NCI-H2196 treated with DMSO at 0.1 percent for 48 hours (cell line): ENCODE measurements at regions not wholly inside any gene's neighbourhood (a gene's known extent, or its start where the extent isn't known, plus 50 kb on each side); places are given as distances from the start of the nearest gene placed in this dataset.

Experiments used
- DNase-seq: peaks from one replicate; lab custom pipeline; 2025; ENCODE audit not compliant: unreplicated experiment; lab: John Stamatoyannopoulos, UW

GRCh38 chr22:48173773-48174160 is 1411.3 kb downstream of the TBC1D22A start:
- DNase-seq: no peak

GRCh38 chr22:48173061-48173772 is 1410.8 kb downstream of the TBC1D22A start:
- no peak for DNase-seq

DNA sequence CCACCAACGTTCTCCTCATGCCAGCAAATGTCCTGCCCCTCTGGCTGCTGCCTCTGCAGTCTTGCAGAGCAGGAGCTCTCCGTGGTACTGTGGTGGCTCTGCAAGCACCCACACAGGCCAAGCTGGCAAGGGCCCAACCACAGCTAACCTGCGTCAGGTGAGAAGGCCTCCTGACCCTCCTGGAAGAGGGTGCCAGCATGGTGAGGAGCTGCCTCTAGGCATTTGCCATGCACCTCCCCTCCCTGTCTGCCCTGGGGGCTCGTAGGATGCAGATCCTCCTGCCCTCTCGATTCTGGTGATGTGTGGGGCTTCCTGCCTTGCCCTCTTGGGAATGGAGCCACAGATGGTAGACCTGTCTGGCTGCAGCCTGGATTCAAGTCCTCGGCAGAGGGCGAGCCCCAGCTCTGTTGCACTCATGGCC is 1408.8 kb downstream of the TBC1D22A start:
- no peak for DNase-seq

DNA sequence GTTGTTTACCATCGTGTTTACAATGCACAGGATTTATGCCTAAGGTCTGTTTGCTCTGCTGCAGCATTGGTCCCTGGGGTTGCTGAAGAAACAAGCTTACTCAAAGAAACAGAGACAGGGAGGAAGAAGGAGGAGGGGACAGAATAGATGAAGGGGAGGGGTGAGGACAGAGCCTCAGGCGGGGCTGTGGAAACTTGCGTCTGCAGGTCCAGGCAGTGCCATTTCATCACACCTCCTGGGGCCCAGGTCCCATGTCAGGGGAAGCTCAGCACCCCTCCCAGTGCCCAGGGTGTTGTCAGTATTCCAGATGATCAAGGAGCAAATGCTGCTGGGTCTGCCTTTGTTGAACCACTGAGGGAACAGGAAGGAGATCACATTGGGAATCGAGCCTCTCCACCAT is 1406.8 kb downstream of the TBC1D22A start:
- DNase-seq: no peak

DNA sequence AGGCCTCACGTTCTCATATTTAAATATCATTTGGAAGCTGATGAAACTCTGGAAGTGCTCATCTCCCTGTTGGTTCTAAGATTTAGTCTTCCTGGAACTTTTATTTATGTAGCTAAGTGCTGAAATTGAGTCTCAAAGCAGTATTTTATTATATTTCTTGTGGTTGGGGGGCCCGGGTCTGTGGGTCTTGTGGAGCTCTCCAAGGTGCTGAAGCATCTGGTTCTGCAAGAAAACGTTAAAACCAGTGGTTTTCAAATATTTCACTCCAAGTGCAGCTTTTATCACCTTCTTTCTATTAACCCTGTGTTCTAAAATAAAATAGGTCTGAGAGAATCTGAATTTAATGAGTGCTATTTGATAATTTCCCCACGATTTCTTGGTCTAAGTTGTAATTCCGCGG is 1404.8 kb downstream of the TBC1D22A start:
- no peak for DNase-seq

GRCh38 chr22:48161298-48161697 is 1398.8 kb downstream of the TBC1D22A start:
- DNase-seq: no peak

DNA sequence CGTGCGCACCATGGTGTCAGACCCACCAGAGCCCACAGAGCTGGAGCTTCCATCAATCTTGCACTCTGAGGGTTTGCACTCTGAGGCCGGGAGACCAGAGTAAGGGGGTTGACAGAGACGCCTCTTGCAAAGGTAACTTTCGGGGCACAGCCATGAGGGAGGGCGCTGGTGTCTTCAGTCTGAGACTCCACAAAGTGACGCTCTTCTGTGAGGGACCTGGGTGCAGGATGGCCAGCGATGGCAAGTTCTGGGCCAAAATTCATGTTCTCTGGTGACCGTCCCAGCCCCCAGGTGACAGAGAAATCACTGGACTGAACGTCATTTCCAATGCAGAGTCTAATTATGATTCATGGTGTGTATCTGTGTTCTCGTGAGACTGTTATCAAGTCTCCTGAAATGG is 1395.2 kb downstream of the TBC1D22A start:
- no peak for DNase-seq

DNA sequence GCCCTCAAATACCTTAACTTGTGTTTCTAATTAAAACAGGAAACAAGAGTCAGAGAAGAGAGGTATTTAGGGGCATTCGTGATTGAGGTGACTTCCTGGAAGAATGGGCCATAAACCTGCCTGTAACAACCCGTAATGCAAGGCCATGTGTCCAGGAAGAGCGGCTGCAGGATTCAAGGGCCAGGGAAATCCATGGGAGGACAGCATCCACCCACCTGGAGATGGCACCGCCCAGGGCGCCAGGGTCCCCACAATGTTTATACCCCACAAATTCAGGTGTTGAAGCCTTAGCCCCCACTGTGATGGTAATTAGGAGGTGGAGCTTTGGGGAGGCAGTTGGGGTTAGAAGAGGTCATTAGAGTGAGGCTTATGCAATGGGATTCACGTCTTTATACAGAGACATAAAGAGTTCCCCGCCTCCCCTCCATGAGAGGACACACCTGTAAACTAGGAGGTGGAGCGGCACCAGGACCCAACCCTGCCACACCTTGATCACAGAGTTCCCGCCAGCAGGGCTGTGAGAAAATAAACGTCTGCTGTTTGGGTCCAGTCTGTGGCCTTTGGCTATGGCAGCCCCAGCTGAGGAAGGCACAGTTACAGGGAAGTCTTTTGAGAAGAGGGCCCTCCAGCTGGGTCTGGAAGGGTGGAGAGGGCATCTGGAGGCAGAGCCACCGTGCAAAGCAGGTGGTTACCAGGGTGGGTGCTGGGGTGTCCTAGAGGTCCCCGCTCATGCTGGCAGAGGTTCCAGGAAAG is 1394.3 kb downstream of the TBC1D22A start:
- no peak for DNase-seq

DNA sequence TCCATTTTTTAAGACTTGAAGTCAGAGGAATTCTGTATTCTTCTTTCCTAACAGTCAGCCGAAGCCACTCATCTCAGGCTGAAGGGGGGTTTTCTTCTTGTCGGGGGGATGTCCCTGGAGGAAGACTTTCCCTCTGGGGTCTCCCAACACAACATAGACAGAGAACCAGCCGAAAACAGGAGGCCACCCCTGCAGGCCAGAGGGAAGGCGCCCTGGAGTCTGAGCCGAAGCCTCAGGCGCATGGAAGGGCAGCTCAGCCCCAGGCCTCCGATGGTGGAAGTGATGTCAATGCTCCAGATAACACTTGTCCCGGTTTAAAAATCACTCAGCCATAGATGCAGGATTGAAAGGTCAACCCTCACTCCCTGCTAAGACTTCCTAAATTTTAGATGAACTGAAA is 1393.0 kb downstream of the TBC1D22A start:
- DNase-seq: no peak

- no peak for DNase-seq
Observed at GRCh38 chr22:48154943-48155240, 1392.4 kb downstream of the TBC1D22A start.

DNA sequence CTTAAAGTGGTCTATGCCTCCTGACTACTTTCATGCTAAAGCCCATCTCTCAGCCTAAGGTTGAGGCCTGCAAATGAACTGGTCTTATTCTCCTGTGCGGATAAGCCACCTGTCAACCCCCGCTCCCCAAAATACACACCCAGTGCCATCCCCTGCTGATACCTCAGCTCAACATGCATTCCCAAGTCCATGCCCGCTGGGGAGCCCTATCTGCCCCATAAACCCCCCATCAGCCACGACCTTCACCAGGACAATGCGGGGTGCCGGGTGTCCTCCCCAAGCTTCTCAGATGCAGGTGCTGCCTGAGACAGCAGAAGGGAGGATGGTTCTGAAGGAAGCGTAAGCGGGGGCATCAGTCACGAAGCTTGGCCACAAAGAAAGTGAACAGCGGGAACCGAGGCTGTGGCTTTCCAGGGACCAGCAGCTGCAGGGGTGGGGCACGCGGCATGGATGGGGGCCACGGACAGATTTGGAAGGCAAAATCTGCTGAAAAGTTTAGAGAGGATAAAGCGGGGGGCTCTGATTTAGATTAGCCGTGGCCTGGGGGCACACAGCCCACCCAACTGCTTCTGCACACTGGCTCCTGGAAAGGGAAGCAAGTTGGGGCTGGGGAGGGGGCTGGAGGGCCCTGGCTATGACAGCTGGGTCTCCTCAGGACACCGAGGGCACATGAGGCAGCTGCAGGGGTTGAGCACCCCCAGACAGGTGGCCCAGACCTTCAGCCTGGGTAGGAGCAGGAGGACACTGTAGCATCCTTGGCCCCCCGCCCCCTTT is 1391.9 kb downstream of the TBC1D22A start:
- no peak for DNase-seq

DNA sequence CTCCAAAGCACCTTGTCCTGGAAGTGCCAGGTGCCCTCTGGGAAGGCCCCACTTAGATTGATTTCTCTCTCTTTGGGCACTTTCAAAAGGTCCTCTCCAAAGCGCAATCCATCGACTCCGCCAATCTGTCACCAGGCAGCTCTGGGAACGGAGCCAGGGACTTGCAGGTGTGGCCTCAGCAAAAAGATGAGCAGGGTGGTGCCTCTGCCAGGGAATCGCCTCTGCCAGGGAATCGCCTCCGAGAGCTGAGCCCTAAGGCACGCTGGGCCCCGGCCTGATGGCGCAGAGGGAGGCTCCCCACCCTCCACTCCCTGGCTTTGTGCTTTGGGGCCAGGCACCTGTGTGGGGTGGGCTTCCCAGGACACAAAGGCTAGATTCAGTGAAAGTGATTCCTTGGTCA is 1391.3 kb downstream of the TBC1D22A start:
- DNase-seq: no peak

GRCh38 chr22:48152916-48153315 is 1390.5 kb downstream of the TBC1D22A start:
- DNase-seq: no peak

DNA sequence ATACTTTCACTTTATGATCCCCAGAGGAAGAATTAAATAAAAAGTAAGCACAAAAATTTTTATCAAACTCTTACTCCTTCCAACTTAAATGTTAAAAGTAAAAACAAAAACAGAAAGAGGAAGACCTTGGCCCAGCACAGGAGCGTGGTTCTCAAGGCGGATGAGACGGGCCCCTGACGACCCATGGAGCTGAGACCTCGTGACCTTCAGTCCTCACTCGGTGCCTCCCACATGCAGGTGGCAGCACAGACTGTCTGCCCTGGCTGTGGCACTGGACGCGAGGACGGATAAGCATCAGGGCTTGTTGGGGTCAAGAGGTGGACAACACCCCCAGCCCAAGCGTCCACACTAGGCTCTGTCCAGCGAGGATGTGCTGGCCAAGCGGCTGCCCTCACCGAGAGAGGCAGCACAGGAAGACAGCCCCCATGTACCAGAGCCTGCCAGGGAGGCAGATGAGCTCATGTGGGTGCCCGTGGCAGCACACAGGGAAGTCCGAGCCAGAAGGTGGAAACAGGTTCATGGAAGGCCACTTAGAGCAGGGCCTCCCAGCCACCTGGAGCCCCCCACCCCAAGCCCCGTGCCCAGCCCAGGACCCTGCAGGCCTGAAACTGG is 1389.8 kb downstream of the TBC1D22A start:
- no peak for DNase-seq

DNA sequence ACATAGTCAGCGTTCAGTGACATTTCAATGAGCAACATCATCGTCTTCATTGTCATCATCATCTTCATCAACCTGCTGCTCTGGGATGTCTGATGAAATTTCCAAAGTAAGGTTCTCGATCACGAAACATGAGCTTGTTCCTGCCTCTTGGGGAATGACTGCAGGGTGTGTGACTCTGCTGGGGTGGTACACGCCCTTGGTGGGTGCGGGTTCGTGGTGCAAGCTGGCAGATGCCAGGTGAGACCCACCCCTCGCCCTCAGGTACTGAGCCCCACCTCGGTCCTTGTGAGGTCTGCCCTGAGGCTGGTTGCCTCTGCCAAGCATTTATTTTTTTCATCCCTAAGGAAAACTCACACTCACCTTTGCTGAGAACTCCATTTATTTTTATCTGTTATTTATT is 1389.2 kb downstream of the TBC1D22A start:
- no peak for DNase-seq

DNA sequence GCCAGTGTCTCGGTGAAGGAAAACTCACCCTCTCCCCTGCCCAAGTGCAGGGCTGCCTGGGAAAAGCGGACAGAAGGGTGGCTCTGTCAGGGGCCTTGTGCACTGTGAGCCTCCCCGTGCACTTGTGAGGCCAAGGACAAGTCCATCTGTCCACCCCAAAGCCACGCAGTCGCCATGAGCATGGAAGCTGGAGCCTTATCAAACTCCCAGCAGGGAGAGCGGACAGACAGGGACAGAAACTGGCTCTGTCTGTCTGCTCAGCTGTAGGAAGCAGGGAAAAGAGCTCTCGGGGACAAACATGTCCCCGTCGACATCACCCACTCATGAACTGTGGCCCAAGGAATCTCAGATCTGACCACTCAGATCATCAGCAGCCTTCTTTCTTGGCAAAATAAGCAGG is 1385.4 kb downstream of the TBC1D22A start:
- DNase-seq: no peak

DNA sequence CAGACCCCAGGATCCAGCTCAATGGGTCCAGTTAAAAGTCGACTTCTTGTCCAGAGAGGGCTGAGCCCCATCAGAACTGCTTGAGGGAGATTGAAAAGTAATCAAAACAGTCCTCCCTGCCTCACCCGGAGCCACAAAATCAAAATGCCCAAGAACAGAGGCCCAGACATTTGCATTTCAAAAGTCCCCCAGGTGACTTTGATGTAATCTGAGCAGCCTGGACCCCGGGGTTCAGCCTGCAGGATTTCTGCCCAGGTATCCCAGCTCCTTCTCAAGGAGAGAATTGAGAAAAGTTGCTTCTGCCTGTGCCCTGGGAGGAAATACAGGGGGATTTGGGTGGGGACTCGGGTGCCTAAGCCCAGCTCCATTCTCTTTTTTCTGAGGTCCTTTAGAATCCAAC is 1385.0 kb downstream of the TBC1D22A start:
- no peak for DNase-seq

DNA sequence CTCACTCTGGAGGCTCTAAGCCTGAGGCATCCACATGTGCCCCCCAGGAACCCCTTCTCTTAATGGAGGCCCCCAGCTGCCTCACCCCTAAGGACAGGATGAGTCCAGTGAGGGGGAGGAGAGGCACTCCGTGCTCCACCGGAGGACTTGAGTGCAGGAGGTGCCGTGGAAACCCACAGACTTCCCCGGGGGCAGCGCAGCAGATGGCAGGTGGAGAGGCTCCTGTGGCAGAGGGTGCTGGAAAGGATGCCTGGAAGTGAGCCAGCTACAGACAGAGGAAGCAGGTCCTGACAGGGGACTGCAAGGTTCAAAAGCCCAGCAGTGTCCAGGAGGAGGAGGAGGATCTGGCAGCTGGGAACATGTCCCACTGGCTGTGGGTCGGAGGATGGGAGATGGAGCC is 1384.0 kb downstream of the TBC1D22A start:
- no peak for DNase-seq

DNA sequence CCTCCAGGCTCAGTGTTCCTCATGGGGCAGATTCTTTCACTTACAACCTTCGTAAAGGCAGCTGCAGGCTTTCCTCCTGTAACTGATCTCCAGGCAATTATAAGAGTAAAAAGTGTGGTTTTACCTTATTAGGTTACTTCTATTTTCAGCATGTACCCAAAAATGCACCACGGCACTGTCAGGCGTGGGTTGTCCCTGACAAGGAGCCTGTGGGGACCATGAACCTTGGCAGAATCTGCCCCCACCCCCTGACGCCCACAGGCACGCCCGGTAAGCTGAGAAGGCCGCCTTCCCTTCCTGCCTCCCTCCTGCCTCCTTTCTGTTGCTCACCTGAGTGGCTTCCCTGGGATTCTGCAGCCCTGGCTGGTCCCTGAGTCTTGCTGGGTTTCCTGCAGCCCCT is 1383.3 kb downstream of the TBC1D22A start:
- DNase-seq: no peak

DNA sequence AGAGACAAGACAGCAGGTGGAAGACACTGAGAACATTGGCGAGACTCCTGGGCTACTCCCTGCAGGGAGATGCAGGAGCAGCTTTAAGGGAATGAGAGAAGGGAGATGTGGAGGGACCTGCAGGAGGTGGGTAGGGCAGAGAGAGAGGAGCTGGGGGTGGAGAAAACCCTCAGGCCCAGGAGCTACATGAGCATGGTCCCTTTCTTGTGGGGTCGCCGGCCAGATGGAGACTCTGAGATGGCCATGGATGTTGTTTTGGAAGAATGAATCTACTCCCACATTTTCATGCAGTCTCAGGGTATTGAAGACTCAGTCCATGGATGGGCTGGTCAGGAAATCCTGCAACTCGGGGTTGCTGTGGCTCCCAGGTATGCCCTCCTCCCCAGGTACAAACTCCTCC is 1381.9 kb downstream of the TBC1D22A start:
- DNase-seq: no peak

DNA sequence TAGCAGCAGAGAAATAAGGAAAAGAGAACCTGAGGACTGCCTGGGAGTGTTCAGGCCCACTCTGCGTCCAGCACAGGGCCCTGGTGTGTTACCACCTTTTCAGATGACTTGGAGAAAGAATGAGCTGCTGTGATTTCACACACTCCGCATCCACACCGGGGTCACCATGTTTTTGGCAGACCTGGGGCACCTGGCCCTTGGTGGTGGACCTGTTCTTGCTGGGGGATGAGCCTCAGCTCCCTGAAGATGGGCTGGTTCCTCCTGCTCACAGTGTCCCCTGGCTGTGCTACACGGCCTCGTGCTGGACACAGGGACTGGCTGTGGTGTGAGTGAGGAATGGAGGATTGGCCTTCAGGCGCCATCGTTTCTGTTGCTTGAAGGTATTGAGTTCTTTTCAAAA is 1381.4 kb downstream of the TBC1D22A start:
- no peak for DNase-seq

DNA sequence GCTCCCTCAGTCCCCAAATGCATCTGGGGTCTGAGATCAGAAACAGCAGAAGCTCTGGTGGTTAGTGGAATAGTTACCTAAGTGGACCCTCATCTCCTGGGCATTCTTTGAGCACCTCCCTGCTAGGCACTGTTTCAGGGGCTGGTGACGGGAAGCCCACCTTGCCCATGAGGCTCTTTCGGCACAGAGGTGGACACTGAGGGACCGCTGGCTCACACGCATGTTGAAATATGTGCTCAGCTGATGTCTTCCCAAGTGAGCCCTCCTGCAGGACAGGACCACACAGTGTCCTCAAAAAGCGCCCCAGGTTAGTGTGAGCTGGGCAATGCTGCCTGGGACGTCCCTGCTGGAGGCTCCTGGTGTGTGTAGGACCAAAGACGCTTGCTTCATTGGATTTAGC is 1379.9 kb downstream of the TBC1D22A start:
- no peak for DNase-seq
